CD14-positive monocyte (primary cell): ENCODE measurements at regions not wholly inside any gene's neighbourhood (a gene's known extent, or its start where the extent isn't known, plus 50 kb on each side); places are given as distances from the start of the nearest gene placed in this dataset.

ENCODE experiments used
- DNase-seq, 3 donors: peaks; one replicate each; pipeline ENCODE4 v3.0.0-alpha.2; 2011 to 2022
- H2AFZ ChIP-seq: 2 replicates; pipeline ENCODE4 v1.6.0; 2012; ENCODE audit warnings: mild to moderate bottlenecking, low read depth, low read length, inconsistent platforms; ENCODE audit not compliant: insufficient read depth, poor library complexity, severe bottlenecking
- H3K27ac ChIP-seq, 2 donors: 1 replicate in 1 of 2; 2 replicates in 1 of 2; pipeline ENCODE4 v1.5.1; 2012 to 2013; ENCODE audit warnings: low read length in 2 of 2, control low read depth in 1 of 2, inconsistent platforms in 1 of 2, low read depth in 1 of 2, mild to moderate bottlenecking in 1 of 2
- H3K27me3 ChIP-seq, 2 donors: one replicate each; pipeline versions ENCODE4 v1.6.0 to v1.6.1; 2011 to 2013; ENCODE audit warnings: low read length in 2 of 2; ENCODE audit not compliant: control insufficient read depth in 2 of 2, insufficient read depth in 2 of 2
- H3K36me3 ChIP-seq, 2 donors: replicated peaks in 1 of 2; 1 replicate in 1 of 2; 2 replicates in 1 of 2; pipeline versions ENCODE4 v1.5.1 to v1.6.1; 2012 to 2013; ENCODE audit warnings: low read length in 2 of 2, control low read depth in 1 of 2, inconsistent platforms in 1 of 2, mild to moderate bottlenecking in 1 of 2; ENCODE audit not compliant: insufficient read depth in 2 of 2, control insufficient read depth in 1 of 2
- H3K4me1 ChIP-seq, 2 donors: 1 replicate in 1 of 2; 2 replicates in 1 of 2; pipeline versions ENCODE4 v1.5.1 to v1.6.1; 2012 to 2013; ENCODE audit warnings: low read length in 2 of 2, control low read depth in 1 of 2, inconsistent platforms in 1 of 2, mild to moderate bottlenecking in 1 of 2, moderate library complexity in 1 of 2; ENCODE audit not compliant: insufficient read depth in 2 of 2, control insufficient read depth in 1 of 2
- H3K4me2 ChIP-seq: replicated peaks from 2 replicates; pipeline ENCODE3; 2012; ENCODE audit warnings: low read length, moderate library complexity, mild to moderate bottlenecking; ENCODE audit not compliant: poor library complexity, severe bottlenecking; ENCODE audit errors: extremely low read depth
- H3K4me3 ChIP-seq, 3 experiments: fragments of 200-600 bp in 1 of 3; sonication (generic) in 1 of 3; replicated peaks in 1 of 3; 1 replicate in 2 of 3; 2 replicates in 1 of 3; pipeline ENCODE4 v1.5.1; 2011 to 2013; ENCODE audit warnings: low read length in 3 of 3, mild to moderate bottlenecking in 3 of 3, control low read depth in 2 of 3, low read depth in 2 of 3, inconsistent platforms in 1 of 3, moderate library complexity in 1 of 3
- H3K79me2 ChIP-seq: 2 replicates; pipeline ENCODE4 v1.6.0; 2012; ENCODE audit warnings: mild to moderate bottlenecking, control low read depth, inconsistent platforms, low read length, moderate library complexity; ENCODE audit not compliant: insufficient read depth
- H3K9ac ChIP-seq: 2 replicates; pipeline ENCODE4 v1.6.0; 2017; ENCODE audit warnings: low read length, mild to moderate bottlenecking; ENCODE audit not compliant: insufficient read depth, poor library complexity, severe bottlenecking
- H3K9me3 ChIP-seq, 2 donors: replicated peaks in 1 of 2; 1 replicate in 1 of 2; 2 replicates in 1 of 2; pipeline versions ENCODE4 v1.5.1 to v1.6.1; 2012 to 2013; ENCODE audit warnings: low read length in 2 of 2, control low read depth in 1 of 2; ENCODE audit not compliant: control insufficient read depth in 1 of 2, insufficient read depth in 1 of 2
- H4K20me1 ChIP-seq: 2 replicates; pipeline ENCODE4 v1.6.0; 2012; ENCODE audit warnings: mild to moderate bottlenecking, low read length, control low read depth, moderate library complexity; ENCODE audit not compliant: insufficient read depth
- H3K27ac Mint-ChIP-seq, 7 donors: one replicate each; pipeline ENCODE4 v1.8.0; 2020; ENCODE audit warnings: mild to moderate bottlenecking in 7 of 7, mixed read lengths in 7 of 7, moderate library complexity in 6 of 7, inconsistent platforms in 2 of 7
- H3K27me3 Mint-ChIP-seq, 3 donors: one replicate each; pipeline ENCODE4 v1.8.0; 2021 to 2022; ENCODE audit warnings: low read depth in 3 of 3, mild to moderate bottlenecking in 3 of 3, mixed read lengths in 3 of 3, moderate library complexity in 3 of 3, inconsistent platforms in 1 of 3
- H3K36me3 Mint-ChIP-seq, 2 donors: one replicate each; pipeline ENCODE4 v1.8.0; 2020; ENCODE audit warnings: mixed read lengths in 2 of 2, inconsistent platforms in 1 of 2, mild to moderate bottlenecking in 1 of 2
- H3K4me1 Mint-ChIP-seq: one replicate; pipeline ENCODE4 v1.8.0; 2020; ENCODE audit warnings: mild to moderate bottlenecking, mixed read lengths
- H3K4me3 Mint-ChIP-seq, 2 donors: one replicate each; pipeline ENCODE4 v1.8.0; 2020; ENCODE audit warnings: mild to moderate bottlenecking in 2 of 2, mixed read lengths in 2 of 2, moderate library complexity in 1 of 2
- H3K9me3 Mint-ChIP-seq, 7 donors: one replicate each; pipeline ENCODE4 v1.8.0; 2020 to 2022; ENCODE audit warnings: mixed read lengths in 7 of 7, mild to moderate bottlenecking in 6 of 7, moderate library complexity in 6 of 7, inconsistent platforms in 2 of 7
- CTCF ChIP-seq: fragments of 200-600 bp; IDR thresholded peaks from one replicate; pipeline ENCODE4 v1.8.0; 2022; ENCODE audit warnings: antibody characterized with exemption, mild to moderate bottlenecking
- WGBS: methylation state at CpG from one replicate; pipeline ENCODE4 v1.1.5; 2013; ENCODE audit warnings: missing lambda C conversion rate; ENCODE audit not compliant: insufficient coverage; 5-methylcytosine and 5-hydroxymethylcytosine counted together
- intact Hi-C, 2 donors: fragments of 100-400 bp; cut with micrococcal nuclease; formaldehyde crosslinking; loops; one replicate each; pipeline versions ENCODE4 v1.15.0 to v1.15.1; 2023

- H3K9me3 Mint-ChIP-seq, result peaks cover 0 to 20% (median 3%) of the 10 kb centered on the region in 7 donors
- Histone ChIP-seq H3K27ac (no peak overlapping the region), H3K4me3 (no peak overlapping the region), H3K36me3 (no peaks in the 10 kb centered on the region), H3K4me1 (no peaks in the 10 kb centered on the region), H3K9me3 (peaks cover 2 to 7% of the 10 kb centered on the region in 2 donors), H2AFZ (no peak overlapping the region), H3K9ac (no peak overlapping the region), H3K27me3 (no peaks in the 10 kb centered on the region), H3K79me2 (no peaks in the 10 kb centered on the region), H3K4me2 (no peak overlapping the region), H4K20me1 (no peaks in the 10 kb centered on the region)
- no peak overlapping the region for H3K27ac Mint-ChIP-seq
- intact Hi-C loops, result no loop called here
- H3K36me3 Mint-ChIP-seq, result no peaks in the 10 kb centered on the region
- no peak overlapping the region for H3K4me3 Mint-ChIP-seq
- DNase-seq, result no peak
- no peaks in the 10 kb centered on the region for H3K27me3 Mint-ChIP-seq
- TF ChIP-seq CTCF, result no peak
- 93% methylated on average over 58 of the region's 60 CpGs for WGBS
- no peaks in the 10 kb centered on the region for H3K4me1 Mint-ChIP-seq
Observed at GRCh38 chr14:42113358-42114069, 506.8 kb downstream of the LRFN5 start.

- Histone ChIP-seq H2AFZ (no peak overlapping the region), H3K4me1 (no peaks in the 10 kb centered on the region), H3K9ac (no peak overlapping the region), H3K79me2 (no peaks in the 10 kb centered on the region), H4K20me1 (no peaks in the 10 kb centered on the region), H3K36me3 (no peaks in the 10 kb centered on the region), H3K27me3 (no peaks in the 10 kb centered on the region), H3K9me3 (peaks cover 2 to 7% of the 10 kb centered on the region in 2 donors), H3K4me3 (no peak overlapping the region), H3K27ac (no peak overlapping the region), H3K4me2 (no peak overlapping the region)
- Mint-ChIP-seq H3K27me3 (no peaks in the 10 kb centered on the region), H3K9me3 (peaks cover 0 to 20% (median 3%) of the 10 kb centered on the region in 7 donors), H3K36me3 (no peaks in the 10 kb centered on the region), H3K27ac (no peak overlapping the region), H3K4me3 (no peak overlapping the region), H3K4me1 (no peaks in the 10 kb centered on the region)
- no peak for DNase-seq
- no peak for TF ChIP-seq CTCF
- intact Hi-C loops, result no loop called here
- WGBS, result 98% methylated on average over 6 of the region's 7 CpGs
Observed at GRCh38 chr14:42112108-42112507, 505.4 kb downstream of the LRFN5 start.
